CD14-positive monocyte (primary cell): ENCODE measurements at regions not wholly inside any gene's neighbourhood (a gene's known extent, or its start where the extent isn't known, plus 50 kb on each side); places are given as distances from the start of the nearest gene placed in this dataset.

Experiments
- DNase-seq, 3 donors: peaks; one replicate each; pipeline ENCODE4 v3.0.0-alpha.2; 2011 to 2022
- H2AFZ ChIP-seq: 2 replicates; pipeline ENCODE4 v1.6.0; 2012; ENCODE audit warnings: mild to moderate bottlenecking, low read depth, low read length, inconsistent platforms; ENCODE audit not compliant: insufficient read depth, poor library complexity, severe bottlenecking
- H3K27ac ChIP-seq, 2 donors: 1 replicate in 1 of 2; 2 replicates in 1 of 2; pipeline ENCODE4 v1.5.1; 2012 to 2013; ENCODE audit warnings: low read length in 2 of 2, control low read depth in 1 of 2, inconsistent platforms in 1 of 2, low read depth in 1 of 2, mild to moderate bottlenecking in 1 of 2
- H3K27me3 ChIP-seq, 2 donors: one replicate each; pipeline versions ENCODE4 v1.6.0 to v1.6.1; 2011 to 2013; ENCODE audit warnings: low read length in 2 of 2; ENCODE audit not compliant: control insufficient read depth in 2 of 2, insufficient read depth in 2 of 2
- H3K36me3 ChIP-seq, 2 donors: replicated peaks in 1 of 2; 1 replicate in 1 of 2; 2 replicates in 1 of 2; pipeline versions ENCODE4 v1.5.1 to v1.6.1; 2012 to 2013; ENCODE audit warnings: low read length in 2 of 2, control low read depth in 1 of 2, inconsistent platforms in 1 of 2, mild to moderate bottlenecking in 1 of 2; ENCODE audit not compliant: insufficient read depth in 2 of 2, control insufficient read depth in 1 of 2
- H3K4me1 ChIP-seq, 2 donors: 1 replicate in 1 of 2; 2 replicates in 1 of 2; pipeline versions ENCODE4 v1.5.1 to v1.6.1; 2012 to 2013; ENCODE audit warnings: low read length in 2 of 2, control low read depth in 1 of 2, inconsistent platforms in 1 of 2, mild to moderate bottlenecking in 1 of 2, moderate library complexity in 1 of 2; ENCODE audit not compliant: insufficient read depth in 2 of 2, control insufficient read depth in 1 of 2
- H3K4me2 ChIP-seq: replicated peaks from 2 replicates; pipeline ENCODE3; 2012; ENCODE audit warnings: low read length, moderate library complexity, mild to moderate bottlenecking; ENCODE audit not compliant: poor library complexity, severe bottlenecking; ENCODE audit errors: extremely low read depth
- H3K4me3 ChIP-seq, 3 experiments: fragments of 200-600 bp in 1 of 3; sonication (generic) in 1 of 3; replicated peaks in 1 of 3; 1 replicate in 2 of 3; 2 replicates in 1 of 3; pipeline ENCODE4 v1.5.1; 2011 to 2013; ENCODE audit warnings: low read length in 3 of 3, mild to moderate bottlenecking in 3 of 3, control low read depth in 2 of 3, low read depth in 2 of 3, inconsistent platforms in 1 of 3, moderate library complexity in 1 of 3
- H3K79me2 ChIP-seq: 2 replicates; pipeline ENCODE4 v1.6.0; 2012; ENCODE audit warnings: mild to moderate bottlenecking, control low read depth, inconsistent platforms, low read length, moderate library complexity; ENCODE audit not compliant: insufficient read depth
- H3K9ac ChIP-seq: 2 replicates; pipeline ENCODE4 v1.6.0; 2017; ENCODE audit warnings: low read length, mild to moderate bottlenecking; ENCODE audit not compliant: insufficient read depth, poor library complexity, severe bottlenecking
- H3K9me3 ChIP-seq, 2 donors: replicated peaks in 1 of 2; 1 replicate in 1 of 2; 2 replicates in 1 of 2; pipeline versions ENCODE4 v1.5.1 to v1.6.1; 2012 to 2013; ENCODE audit warnings: low read length in 2 of 2, control low read depth in 1 of 2; ENCODE audit not compliant: control insufficient read depth in 1 of 2, insufficient read depth in 1 of 2
- H4K20me1 ChIP-seq: 2 replicates; pipeline ENCODE4 v1.6.0; 2012; ENCODE audit warnings: mild to moderate bottlenecking, low read length, control low read depth, moderate library complexity; ENCODE audit not compliant: insufficient read depth
- H3K27ac Mint-ChIP-seq, 7 donors: one replicate each; pipeline ENCODE4 v1.8.0; 2020; ENCODE audit warnings: mild to moderate bottlenecking in 7 of 7, mixed read lengths in 7 of 7, moderate library complexity in 6 of 7, inconsistent platforms in 2 of 7
- H3K27me3 Mint-ChIP-seq, 3 donors: one replicate each; pipeline ENCODE4 v1.8.0; 2021 to 2022; ENCODE audit warnings: low read depth in 3 of 3, mild to moderate bottlenecking in 3 of 3, mixed read lengths in 3 of 3, moderate library complexity in 3 of 3, inconsistent platforms in 1 of 3
- H3K36me3 Mint-ChIP-seq, 2 donors: one replicate each; pipeline ENCODE4 v1.8.0; 2020; ENCODE audit warnings: mixed read lengths in 2 of 2, inconsistent platforms in 1 of 2, mild to moderate bottlenecking in 1 of 2
- H3K4me1 Mint-ChIP-seq: one replicate; pipeline ENCODE4 v1.8.0; 2020; ENCODE audit warnings: mild to moderate bottlenecking, mixed read lengths
- H3K4me3 Mint-ChIP-seq, 2 donors: one replicate each; pipeline ENCODE4 v1.8.0; 2020; ENCODE audit warnings: mild to moderate bottlenecking in 2 of 2, mixed read lengths in 2 of 2, moderate library complexity in 1 of 2
- H3K9me3 Mint-ChIP-seq, 7 donors: one replicate each; pipeline ENCODE4 v1.8.0; 2020 to 2022; ENCODE audit warnings: mixed read lengths in 7 of 7, mild to moderate bottlenecking in 6 of 7, moderate library complexity in 6 of 7, inconsistent platforms in 2 of 7
- CTCF ChIP-seq: fragments of 200-600 bp; IDR thresholded peaks from one replicate; pipeline ENCODE4 v1.8.0; 2022; ENCODE audit warnings: antibody characterized with exemption, mild to moderate bottlenecking
- WGBS: methylation state at CpG from one replicate; pipeline ENCODE4 v1.1.5; 2013; ENCODE audit warnings: missing lambda C conversion rate; ENCODE audit not compliant: insufficient coverage; 5-methylcytosine and 5-hydroxymethylcytosine counted together
- intact Hi-C, 2 donors: fragments of 100-400 bp; cut with micrococcal nuclease; formaldehyde crosslinking; loops; one replicate each; pipeline versions ENCODE4 v1.15.0 to v1.15.1; 2023

GRCh38 chr20:63067721-63068560 is 61.2 kb upstream of the BHLHE23 start:
- Mint-ChIP-seq H3K27me3 (peaks cover 22 to 39% (median 26%) of the 10 kb centered on the region in 3 donors), H3K9me3 (peaks cover 2 to 10% (median 5%) of the 10 kb centered on the region in 7 donors), H3K4me3 (no peak overlapping the region), H3K4me1 (no peaks in the 10 kb centered on the region), H3K36me3 (peaks cover 0 to 1% of the 10 kb centered on the region in 2 donors), H3K27ac (peak overlapping the region in 1 of 7 donors; percentile 25)
- peaks cover 0 to 3% of the 10 kb centered on the region in 2 donors for H3K9me3 ChIP-seq
- no peak for DNase-seq
- no peaks in the 10 kb centered on the region for H4K20me1 ChIP-seq
- H3K4me1 ChIP-seq, result no peaks in the 10 kb centered on the region
- H3K4me3 ChIP-seq, result no peak overlapping the region
- no peak for TF ChIP-seq CTCF
- no peaks in the 10 kb centered on the region for H3K79me2 ChIP-seq
- WGBS, result 85% methylated on average over 19 of the region's 26 CpGs
- H3K9ac ChIP-seq, result no peak overlapping the region
- no peaks in the 10 kb centered on the region for H3K36me3 ChIP-seq
- H3K27me3 ChIP-seq, result peaks cover 0 to 21% of the 10 kb centered on the region in 2 donors
- intact Hi-C loops, result no loop called here
- no peak overlapping the region for H3K27ac ChIP-seq
- H3K4me2 ChIP-seq, result no peak overlapping the region
- no peak overlapping the region for H2AFZ ChIP-seq

- Histone ChIP-seq H4K20me1 (no peaks in the 10 kb centered on the region), H3K36me3 (no peaks in the 10 kb centered on the region), H3K27ac (no peak overlapping the region), H2AFZ (no peak overlapping the region), H3K4me2 (no peak overlapping the region), H3K79me2 (no peaks in the 10 kb centered on the region), H3K9ac (no peak overlapping the region), H3K27me3 (peaks cover 0 to 15% of the 10 kb centered on the region in 2 donors), H3K4me1 (no peaks in the 10 kb centered on the region), H3K4me3 (no peak overlapping the region), H3K9me3 (peaks cover 0 to 3% of the 10 kb centered on the region in 2 donors)
- H3K27me3 Mint-ChIP-seq, result peaks cover 18 to 32% (median 21%) of the 10 kb centered on the region in 3 donors
- no peaks in the 10 kb centered on the region for H3K4me1 Mint-ChIP-seq
- 100% methylated on average over 2 of the region's 12 CpGs for WGBS
- DNase-seq, result no peak
- peaks cover 2 to 7% (median 5%) of the 10 kb centered on the region in 7 donors for H3K9me3 Mint-ChIP-seq
- no peak overlapping the region for H3K4me3 Mint-ChIP-seq
- no peak overlapping the region for H3K27ac Mint-ChIP-seq
- no peak for TF ChIP-seq CTCF
- H3K36me3 Mint-ChIP-seq, result no peaks in the 10 kb centered on the region
- intact Hi-C loops, result no loop called here
These were observed 60.5 kb upstream of the BHLHE23 start for GRCh38 chr20:63067266-63067635.
